Thoracic aorta (tissue), 2 donors: ENCODE measurements at regions not wholly inside any gene's neighbourhood (a gene's known extent, or its start where the extent isn't known, plus 50 kb on each side); places are given as distances from the start of the nearest gene placed in this dataset.

Experiments used
- ATAC-seq: fragments of 150-250 bp; one replicate; pipeline ENCODE4 v1.8.0; 2017; ENCODE audit warnings: low read depth; ENCODE audit not compliant: insufficient number of reproducible peaks, low FRiP score
- DNase-seq: peaks from one replicate; pipeline ENCODE4 v3.0.0-alpha.2; 2020; ENCODE audit warnings: low spot score
- H3K27ac ChIP-seq, 2 donors: fragments of 200-600 bp; sonication (generic); 1 replicate in 1 of 2; 2 replicates in 1 of 2; pipeline ENCODE4 v1.5.1; 2016; ENCODE audit warnings: mild to moderate bottlenecking in 2 of 2, moderate library complexity in 2 of 2
- H3K27me3 ChIP-seq: fragments of 200-600 bp; sonication (generic); replicated peaks from 2 replicates; pipeline ENCODE4 v1.6.0; 2016; ENCODE audit warnings: mild to moderate bottlenecking; ENCODE audit not compliant: insufficient read depth
- H3K36me3 ChIP-seq: fragments of 200-600 bp; sonication (generic); one replicate; pipeline ENCODE4 v1.5.1; 2016
- H3K4me1 ChIP-seq, 2 donors: fragments of 200-600 bp; sonication (generic); 1 replicate in 1 of 2; 2 replicates in 1 of 2; pipeline versions ENCODE4 v1.5.1 to v1.6.0; 2016; ENCODE audit warnings: low read depth in 2 of 2, mild to moderate bottlenecking in 1 of 2; ENCODE audit not compliant: control insufficient read depth in 1 of 2
- H3K4me3 ChIP-seq: fragments of 200-600 bp; sonication (generic); 2 replicates; pipeline ENCODE4 v1.5.1; 2016; ENCODE audit warnings: mild to moderate bottlenecking
- H3K9me3 ChIP-seq: fragments of 200-600 bp; sonication (generic); 2 replicates; pipeline ENCODE4 v1.5.1; 2016
- CTCF ChIP-seq: fragments of 200-600 bp; sonication (generic); IDR thresholded peaks from one replicate; pipeline ENCODE4 v1.5.1; 2019; ENCODE audit warnings: antibody characterized with exemption

DNA sequence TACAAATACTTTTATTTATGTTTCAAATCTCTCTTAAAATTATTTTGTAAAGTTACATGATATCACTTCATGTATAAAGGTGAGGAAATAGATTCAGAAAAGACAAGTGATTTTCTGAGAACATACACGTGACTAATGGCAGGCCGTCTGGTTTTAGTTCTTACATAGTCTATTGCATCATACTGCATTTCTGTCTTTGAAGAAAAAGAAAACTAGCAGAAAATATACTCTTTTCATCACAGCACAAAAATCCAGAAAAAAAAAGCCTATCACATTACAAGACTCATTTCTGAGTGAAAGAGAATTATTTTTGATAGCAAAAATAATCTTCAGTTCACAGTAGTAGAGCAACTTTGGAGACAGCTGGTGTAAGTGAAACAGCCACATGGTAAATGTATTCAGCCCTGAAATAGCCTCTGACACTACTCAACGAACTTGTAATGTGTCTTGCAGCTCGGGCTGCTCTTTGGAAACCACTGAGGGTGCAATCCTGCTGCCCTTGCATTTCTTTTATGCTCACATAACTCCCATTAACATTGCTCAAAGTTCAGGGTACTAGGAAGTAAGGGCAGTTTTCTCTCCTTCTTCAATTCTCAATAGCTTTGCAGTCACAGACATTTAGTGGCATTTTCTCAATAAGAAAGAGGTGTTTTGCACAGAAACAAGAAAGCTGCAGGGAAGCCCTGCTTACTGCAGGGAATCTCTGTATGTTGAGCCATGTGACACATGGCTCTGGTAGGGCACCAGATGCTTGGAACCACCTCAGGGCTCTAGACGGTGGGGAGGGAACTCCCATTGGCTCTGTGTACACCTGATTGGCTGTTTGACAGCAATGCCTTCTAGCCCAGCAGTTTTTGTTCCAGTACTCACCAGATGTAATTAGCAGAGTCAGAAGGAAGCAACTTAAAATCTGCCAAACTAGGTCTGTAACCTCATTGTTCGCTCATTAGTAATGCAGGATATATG is 845.3 kb upstream of the PTPRD start:
- no peaks in the 10 kb centered on the region for H3K27me3 ChIP-seq
- no peak for ATAC-seq
- no peak for TF ChIP-seq CTCF

GRCh38 chr9:11469745-11470144 is 856.9 kb upstream of the PTPRD start:
- Histone ChIP-seq H3K36me3 (no peaks in the 10 kb centered on the region), H3K27ac (no peak overlapping the region), H3K4me3 (no peak overlapping the region), H3K27me3 (no peaks in the 10 kb centered on the region), H3K4me1 (no peaks in the 10 kb centered on the region), H3K9me3 (no peaks in the 10 kb centered on the region)
- no peak for TF ChIP-seq CTCF
- DNase-seq: no peak
- no peak for ATAC-seq

More for the DNA sequence above, 845.3 kb upstream of the PTPRD start:
- Histone ChIP-seq H3K4me1 (no peaks in the 10 kb centered on the region), H3K4me3 (no peak overlapping the region), H3K9me3 (no peaks in the 10 kb centered on the region), H3K27ac (no peak overlapping the region), H3K36me3 (no peaks in the 10 kb centered on the region)
- DNase-seq: no peak

GRCh38 chr9:11471321-11471720 is 858.5 kb upstream of the PTPRD start:
- Histone ChIP-seq H3K4me3 (no peak overlapping the region), H3K4me1 (no peaks in the 10 kb centered on the region), H3K36me3 (no peaks in the 10 kb centered on the region), H3K27me3 (no peaks in the 10 kb centered on the region), H3K9me3 (no peaks in the 10 kb centered on the region), H3K27ac (no peak overlapping the region)
- no peak for TF ChIP-seq CTCF
- ATAC-seq (no peak), DNase-seq (no peak)

DNA sequence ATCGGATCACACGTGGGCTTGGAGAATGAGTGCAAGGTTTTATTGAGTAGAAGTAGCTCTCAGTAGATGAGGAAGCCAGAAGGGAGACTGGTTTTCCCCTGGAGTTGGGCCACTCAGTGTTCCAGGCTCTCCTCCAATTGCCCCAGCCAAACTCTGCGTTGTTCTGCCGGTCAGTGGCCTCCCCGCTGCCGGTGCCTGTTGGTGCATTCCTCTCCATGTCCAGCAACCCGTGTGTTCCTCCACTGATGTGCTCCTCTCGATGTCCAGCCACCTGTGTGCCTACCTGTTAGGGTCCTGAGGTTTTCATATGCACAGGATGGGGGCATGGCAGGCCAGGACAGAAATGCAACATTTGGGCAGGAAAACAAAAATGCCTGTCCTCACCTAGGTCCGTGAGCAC is 888.0 kb upstream of the PTPRD start:
- TF ChIP-seq CTCF: no peak
- no peaks in the 10 kb centered on the region for H3K9me3 ChIP-seq

DNA sequence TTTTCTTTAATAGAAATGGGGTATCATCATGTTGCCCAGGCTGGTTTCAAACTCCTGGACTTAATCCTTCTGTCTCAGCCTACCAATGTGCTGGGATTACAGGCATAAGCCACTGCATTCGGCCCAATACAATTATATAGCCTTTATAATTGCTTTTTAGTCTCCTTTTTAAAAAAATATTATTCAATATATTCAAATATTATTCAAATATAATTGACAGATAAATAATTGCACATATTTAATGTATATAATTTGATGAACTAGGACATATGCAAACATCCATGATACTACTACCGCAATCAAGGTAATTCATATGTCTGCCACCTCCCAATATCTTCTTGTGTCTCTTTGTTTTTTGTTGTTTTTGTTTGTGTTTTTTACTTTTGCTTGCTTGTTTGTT is 894.2 kb upstream of the PTPRD start:
- H3K9me3 ChIP-seq: no peaks in the 10 kb centered on the region
- H3K4me1 ChIP-seq: no peaks in the 10 kb centered on the region
- no peak overlapping the region for H3K4me3 ChIP-seq
- no peaks in the 10 kb centered on the region for H3K36me3 ChIP-seq
- H3K27ac ChIP-seq: no peak overlapping the region
- TF ChIP-seq CTCF: no peak
- ATAC-seq (no peak), DNase-seq (no peak)
- H3K27me3 ChIP-seq: no peaks in the 10 kb centered on the region

More for the DNA sequence above, 888.0 kb upstream of the PTPRD start:
- H3K27ac ChIP-seq: no peak overlapping the region
- ATAC-seq (no peak), DNase-seq (no peak)
- no peaks in the 10 kb centered on the region for H3K27me3 ChIP-seq
- no peaks in the 10 kb centered on the region for H3K4me1 ChIP-seq
- no peak overlapping the region for H3K4me3 ChIP-seq
- no peaks in the 10 kb centered on the region for H3K36me3 ChIP-seq
